GM23338 (cell line): ENCODE measurements at regions not wholly inside any gene's neighbourhood (a gene's known extent, or its start where the extent isn't known, plus 50 kb on each side); places are given as distances from the start of the nearest gene placed in this dataset.

Source experiments
- ATAC-seq: fragments of 200-7000 bp; cut with Tn5 transposase; 3 replicates; pipeline ENCODE4 v1.9.1; 2020
- DNase-seq: peaks from one replicate; pipeline ENCODE4 v3.0.0-alpha.2; 2015; ENCODE audit warnings: low spot score
- H2AFZ ChIP-seq: fragments of 200-600 bp; sonication (generic); 2 replicates; pipeline ENCODE4 v1.8.0; 2016; ENCODE audit warnings: antibody characterized with exemption, mild to moderate bottlenecking, moderate library complexity
- H3F3A ChIP-seq: fragments of 200-600 bp; sonication (generic); replicated peaks from 2 replicates; pipeline ENCODE4 v1.8.0; 2017; ENCODE audit warnings: antibody characterized with exemption, mixed run types, low read depth
- H3K27ac ChIP-seq: fragments of 200-600 bp; sonication (generic); 2 replicates; pipeline ENCODE4 v1.6.1; 2016; ENCODE audit warnings: low read depth
- H3K27me3 ChIP-seq: fragments of 200-600 bp; sonication (generic); 2 replicates; pipeline ENCODE4 v1.8.0; 2016; ENCODE audit warnings: mild to moderate bottlenecking, mixed run types, moderate library complexity; ENCODE audit not compliant: insufficient read depth
- H3K36me3 ChIP-seq: fragments of 200-600 bp; sonication (generic); 2 replicates; pipeline ENCODE4 v1.8.0; 2016; ENCODE audit warnings: mild to moderate bottlenecking; ENCODE audit not compliant: insufficient read depth
- H3K4me1 ChIP-seq: fragments of 200-600 bp; sonication (generic); 2 replicates; pipeline ENCODE4 v1.8.0; 2016; ENCODE audit warnings: mild to moderate bottlenecking, moderate library complexity; ENCODE audit not compliant: insufficient read depth
- H3K4me2 ChIP-seq: fragments of 200-600 bp; sonication (generic); 2 replicates; pipeline ENCODE4 v1.7.1; 2017; ENCODE audit warnings: mixed run types
- H3K4me3 ChIP-seq: fragments of 200-600 bp; sonication (generic); 2 replicates; pipeline ENCODE4 v1.6.1; 2016; ENCODE audit warnings: mixed run types
- H3K79me2 ChIP-seq: fragments of 200-600 bp; sonication (generic); replicated peaks from 2 replicates; pipeline ENCODE4 v1.8.0; 2017; ENCODE audit warnings: mild to moderate bottlenecking; ENCODE audit not compliant: insufficient read depth
- H3K9me2 ChIP-seq: fragments of 200-600 bp; sonication (generic); 2 replicates; pipeline ENCODE4 v1.8.0; 2017; ENCODE audit not compliant: insufficient read depth
- H4K20me1 ChIP-seq: fragments of 200-600 bp; sonication (generic); replicated peaks from 2 replicates; pipeline ENCODE4 v1.8.0; 2017; ENCODE audit warnings: mild to moderate bottlenecking; ENCODE audit not compliant: insufficient read depth
- H3K27ac Mint-ChIP-seq: 2 replicates; pipeline ENCODE4 v1.8.0; 2020; ENCODE audit warnings: inconsistent platforms, mild to moderate bottlenecking, moderate library complexity, mixed read lengths
- H3K27me3 Mint-ChIP-seq: 3 replicates; pipeline ENCODE4 v1.8.0; 2022; ENCODE audit warnings: low read depth, mild to moderate bottlenecking, moderate library complexity, mixed read lengths, inconsistent platforms; ENCODE audit not compliant: insufficient read depth, poor library complexity
- H3K36me3 Mint-ChIP-seq: 3 replicates; pipeline ENCODE4 v1.8.0; 2021; ENCODE audit warnings: low read depth, mild to moderate bottlenecking, inconsistent platforms, moderate library complexity, mixed read lengths
- H3K4me1 Mint-ChIP-seq: 3 replicates; pipeline ENCODE4 v1.8.0; 2020; ENCODE audit warnings: mild to moderate bottlenecking, inconsistent platforms, mixed read lengths
- H3K4me3 Mint-ChIP-seq: 3 replicates; pipeline ENCODE4 v1.8.0; 2021; ENCODE audit warnings: moderate library complexity, mild to moderate bottlenecking, inconsistent platforms, mixed read lengths
- H3K9me3 Mint-ChIP-seq: 3 replicates; pipeline ENCODE4 v1.8.0; 2020; ENCODE audit warnings: moderate library complexity, mild to moderate bottlenecking, inconsistent platforms, mixed read lengths
- CREB1 ChIP-seq: fragments of 250-450 bp; sonication (Bioruptor Pico); IDR thresholded peaks from 2 replicates; pipeline ENCODE4 v1.5.0; 2020; ENCODE audit warnings: low read depth, mild to moderate bottlenecking, moderate library complexity
- EZH2 ChIP-seq: fragments of 200-600 bp; sonication (generic); IDR thresholded peaks from one replicate; pipeline ENCODE4 v1.8.0; 2017; ENCODE audit warnings: antibody characterized with exemption, mild to moderate bottlenecking, low read depth; ENCODE audit not compliant: unreplicated experiment
- EZH2phosphoT487 ChIP-seq: fragments of 200-600 bp; sonication (generic); IDR thresholded peaks from one replicate; pipeline ENCODE4 v1.8.1; 2018; ENCODE audit warnings: antibody characterized with exemption; ENCODE audit not compliant: unreplicated experiment
- JUNB ChIP-seq: IDR thresholded peaks from one replicate; pipeline ENCODE4 v1.6.1; 2016; ENCODE audit warnings: antibody characterized with exemption; ENCODE audit not compliant: unreplicated experiment
- NANOG ChIP-seq: IDR thresholded peaks from 2 replicates; pipeline ENCODE4 v1.6.1; 2016; ENCODE audit warnings: antibody characterized with exemption, borderline replicate concordance
- POLR2AphosphoS5 ChIP-seq: IDR thresholded peaks from 2 replicates; pipeline ENCODE4 v1.6.1; 2016; ENCODE audit warnings: antibody characterized with exemption, low read depth
- STAT1 ChIP-seq: IDR thresholded peaks from one replicate; pipeline ENCODE4 v1.6.1; 2016; ENCODE audit warnings: antibody characterized with exemption; ENCODE audit not compliant: unreplicated experiment
- ZNF114 ChIP-seq: fragments of 250-450 bp; sonication (Bioruptor Pico); IDR thresholded peaks from 2 replicates; pipeline ENCODE4 v1.5.0; 2020; ENCODE audit warnings: mild to moderate bottlenecking, moderate library complexity
- ZNF331 ChIP-seq: fragments of 250-450 bp; sonication (Bioruptor Pico); IDR thresholded peaks from 2 replicates; pipeline ENCODE4 v1.5.0; 2020; ENCODE audit warnings: low read depth, mild to moderate bottlenecking, moderate library complexity
- TF ChIP-seq, protein P1 (sequence below), 2 experiments: fragments of 200-600 bp in 1 of 2; sonication (generic) in 1 of 2; conservative IDR thresholded peaks; 2 replicates each; pipeline versions ENCODE4 v1.5.1 to v1.6.1; 2016 to 2017; ENCODE audit warnings: antibody characterized with exemption in 2 of 2, low read depth in 2 of 2, mild to moderate bottlenecking in 2 of 2, moderate library complexity in 1 of 2
- TF ChIP-seq, protein P2 (sequence below): IDR thresholded peaks from 2 replicates; pipeline ENCODE4 v1.6.1; 2016; ENCODE audit warnings: antibody characterized with exemption
- TF ChIP-seq, protein P3 (sequence below): fragments of 250-450 bp; sonication (Bioruptor Pico); IDR thresholded peaks from 2 replicates; pipeline ENCODE4 v1.5.0; 2020; ENCODE audit warnings: mild to moderate bottlenecking, moderate library complexity
- TF ChIP-seq, protein P4 (sequence below): IDR thresholded peaks from one replicate; pipeline ENCODE4 v1.6.1; 2018; ENCODE audit warnings: antibody characterized with exemption; ENCODE audit not compliant: unreplicated experiment

DNA sequence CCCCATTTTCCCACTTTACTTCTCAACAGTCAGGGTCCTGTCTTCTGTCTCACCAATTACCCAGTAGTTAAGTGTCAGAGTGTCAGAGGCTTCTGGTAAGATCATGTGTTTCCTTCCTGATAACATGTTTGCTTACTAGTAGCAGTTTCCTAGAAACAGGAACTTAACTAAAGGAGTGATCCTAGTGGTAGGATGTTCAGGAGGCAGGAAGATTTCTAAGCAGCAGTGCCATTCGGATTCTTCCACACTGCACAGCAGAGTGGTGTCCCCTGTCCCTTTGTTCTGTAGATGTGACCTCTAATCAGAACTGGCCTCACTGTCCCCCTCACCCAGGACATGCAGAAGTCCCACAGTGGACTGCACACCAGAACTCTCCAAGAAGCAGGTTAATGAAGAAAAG is 221.8 kb upstream of the OSR1 start:
- Histone ChIP-seq H3K4me3 (no peak overlapping the region), H3K27me3 (no peaks in the 10 kb centered on the region), H3F3A (no peaks in the 10 kb centered on the region), H3K36me3 (no peaks in the 10 kb centered on the region), H3K79me2 (no peaks in the 10 kb centered on the region), H2AFZ (no peak overlapping the region), H3K4me1 (no peaks in the 10 kb centered on the region), H3K4me2 (no peak overlapping the region), H3K27ac (no peak overlapping the region), H3K9me2 (no peaks in the 10 kb centered on the region), H4K20me1 (no peaks in the 10 kb centered on the region)
- H3K4me3 Mint-ChIP-seq = no peak overlapping the region
- DNase-seq = no peak
- H3K4me1 Mint-ChIP-seq = no peaks in the 10 kb centered on the region
- ATAC-seq = no peak
- H3K27ac Mint-ChIP-seq = no peak overlapping the region
- H3K27me3 Mint-ChIP-seq = peaks cover 4% of the 10 kb centered on the region
- no peaks in the 10 kb centered on the region for H3K36me3 Mint-ChIP-seq
- TF ChIP-seq ZNF114 (CRISPR knock-in tag) (no peak), JUNB (no peak), EZH2phosphoT487 (no peak), EZH2 (no peak), STAT1 (no peak), NANOG (no peak), POLR2AphosphoS5 (no peak), CREB1 (no peak), ZNF331 (no peak)
- TF ChIP-seq, protein P1, sequence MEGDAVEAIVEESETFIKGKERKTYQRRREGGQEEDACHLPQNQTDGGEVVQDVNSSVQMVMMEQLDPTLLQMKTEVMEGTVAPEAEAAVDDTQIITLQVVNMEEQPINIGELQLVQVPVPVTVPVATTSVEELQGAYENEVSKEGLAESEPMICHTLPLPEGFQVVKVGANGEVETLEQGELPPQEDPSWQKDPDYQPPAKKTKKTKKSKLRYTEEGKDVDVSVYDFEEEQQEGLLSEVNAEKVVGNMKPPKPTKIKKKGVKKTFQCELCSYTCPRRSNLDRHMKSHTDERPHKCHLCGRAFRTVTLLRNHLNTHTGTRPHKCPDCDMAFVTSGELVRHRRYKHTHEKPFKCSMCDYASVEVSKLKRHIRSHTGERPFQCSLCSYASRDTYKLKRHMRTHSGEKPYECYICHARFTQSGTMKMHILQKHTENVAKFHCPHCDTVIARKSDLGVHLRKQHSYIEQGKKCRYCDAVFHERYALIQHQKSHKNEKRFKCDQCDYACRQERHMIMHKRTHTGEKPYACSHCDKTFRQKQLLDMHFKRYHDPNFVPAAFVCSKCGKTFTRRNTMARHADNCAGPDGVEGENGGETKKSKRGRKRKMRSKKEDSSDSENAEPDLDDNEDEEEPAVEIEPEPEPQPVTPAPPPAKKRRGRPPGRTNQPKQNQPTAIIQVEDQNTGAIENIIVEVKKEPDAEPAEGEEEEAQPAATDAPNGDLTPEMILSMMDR (conservative IDR thresholded peaks at IDR 0.05; ENCODE audit: low read depth in 2 of 2) = no peak
- TF ChIP-seq, protein P2, sequence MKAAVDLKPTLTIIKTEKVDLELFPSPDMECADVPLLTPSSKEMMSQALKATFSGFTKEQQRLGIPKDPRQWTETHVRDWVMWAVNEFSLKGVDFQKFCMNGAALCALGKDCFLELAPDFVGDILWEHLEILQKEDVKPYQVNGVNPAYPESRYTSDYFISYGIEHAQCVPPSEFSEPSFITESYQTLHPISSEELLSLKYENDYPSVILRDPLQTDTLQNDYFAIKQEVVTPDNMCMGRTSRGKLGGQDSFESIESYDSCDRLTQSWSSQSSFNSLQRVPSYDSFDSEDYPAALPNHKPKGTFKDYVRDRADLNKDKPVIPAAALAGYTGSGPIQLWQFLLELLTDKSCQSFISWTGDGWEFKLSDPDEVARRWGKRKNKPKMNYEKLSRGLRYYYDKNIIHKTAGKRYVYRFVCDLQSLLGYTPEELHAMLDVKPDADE = no peak
- TF ChIP-seq, protein P3, sequence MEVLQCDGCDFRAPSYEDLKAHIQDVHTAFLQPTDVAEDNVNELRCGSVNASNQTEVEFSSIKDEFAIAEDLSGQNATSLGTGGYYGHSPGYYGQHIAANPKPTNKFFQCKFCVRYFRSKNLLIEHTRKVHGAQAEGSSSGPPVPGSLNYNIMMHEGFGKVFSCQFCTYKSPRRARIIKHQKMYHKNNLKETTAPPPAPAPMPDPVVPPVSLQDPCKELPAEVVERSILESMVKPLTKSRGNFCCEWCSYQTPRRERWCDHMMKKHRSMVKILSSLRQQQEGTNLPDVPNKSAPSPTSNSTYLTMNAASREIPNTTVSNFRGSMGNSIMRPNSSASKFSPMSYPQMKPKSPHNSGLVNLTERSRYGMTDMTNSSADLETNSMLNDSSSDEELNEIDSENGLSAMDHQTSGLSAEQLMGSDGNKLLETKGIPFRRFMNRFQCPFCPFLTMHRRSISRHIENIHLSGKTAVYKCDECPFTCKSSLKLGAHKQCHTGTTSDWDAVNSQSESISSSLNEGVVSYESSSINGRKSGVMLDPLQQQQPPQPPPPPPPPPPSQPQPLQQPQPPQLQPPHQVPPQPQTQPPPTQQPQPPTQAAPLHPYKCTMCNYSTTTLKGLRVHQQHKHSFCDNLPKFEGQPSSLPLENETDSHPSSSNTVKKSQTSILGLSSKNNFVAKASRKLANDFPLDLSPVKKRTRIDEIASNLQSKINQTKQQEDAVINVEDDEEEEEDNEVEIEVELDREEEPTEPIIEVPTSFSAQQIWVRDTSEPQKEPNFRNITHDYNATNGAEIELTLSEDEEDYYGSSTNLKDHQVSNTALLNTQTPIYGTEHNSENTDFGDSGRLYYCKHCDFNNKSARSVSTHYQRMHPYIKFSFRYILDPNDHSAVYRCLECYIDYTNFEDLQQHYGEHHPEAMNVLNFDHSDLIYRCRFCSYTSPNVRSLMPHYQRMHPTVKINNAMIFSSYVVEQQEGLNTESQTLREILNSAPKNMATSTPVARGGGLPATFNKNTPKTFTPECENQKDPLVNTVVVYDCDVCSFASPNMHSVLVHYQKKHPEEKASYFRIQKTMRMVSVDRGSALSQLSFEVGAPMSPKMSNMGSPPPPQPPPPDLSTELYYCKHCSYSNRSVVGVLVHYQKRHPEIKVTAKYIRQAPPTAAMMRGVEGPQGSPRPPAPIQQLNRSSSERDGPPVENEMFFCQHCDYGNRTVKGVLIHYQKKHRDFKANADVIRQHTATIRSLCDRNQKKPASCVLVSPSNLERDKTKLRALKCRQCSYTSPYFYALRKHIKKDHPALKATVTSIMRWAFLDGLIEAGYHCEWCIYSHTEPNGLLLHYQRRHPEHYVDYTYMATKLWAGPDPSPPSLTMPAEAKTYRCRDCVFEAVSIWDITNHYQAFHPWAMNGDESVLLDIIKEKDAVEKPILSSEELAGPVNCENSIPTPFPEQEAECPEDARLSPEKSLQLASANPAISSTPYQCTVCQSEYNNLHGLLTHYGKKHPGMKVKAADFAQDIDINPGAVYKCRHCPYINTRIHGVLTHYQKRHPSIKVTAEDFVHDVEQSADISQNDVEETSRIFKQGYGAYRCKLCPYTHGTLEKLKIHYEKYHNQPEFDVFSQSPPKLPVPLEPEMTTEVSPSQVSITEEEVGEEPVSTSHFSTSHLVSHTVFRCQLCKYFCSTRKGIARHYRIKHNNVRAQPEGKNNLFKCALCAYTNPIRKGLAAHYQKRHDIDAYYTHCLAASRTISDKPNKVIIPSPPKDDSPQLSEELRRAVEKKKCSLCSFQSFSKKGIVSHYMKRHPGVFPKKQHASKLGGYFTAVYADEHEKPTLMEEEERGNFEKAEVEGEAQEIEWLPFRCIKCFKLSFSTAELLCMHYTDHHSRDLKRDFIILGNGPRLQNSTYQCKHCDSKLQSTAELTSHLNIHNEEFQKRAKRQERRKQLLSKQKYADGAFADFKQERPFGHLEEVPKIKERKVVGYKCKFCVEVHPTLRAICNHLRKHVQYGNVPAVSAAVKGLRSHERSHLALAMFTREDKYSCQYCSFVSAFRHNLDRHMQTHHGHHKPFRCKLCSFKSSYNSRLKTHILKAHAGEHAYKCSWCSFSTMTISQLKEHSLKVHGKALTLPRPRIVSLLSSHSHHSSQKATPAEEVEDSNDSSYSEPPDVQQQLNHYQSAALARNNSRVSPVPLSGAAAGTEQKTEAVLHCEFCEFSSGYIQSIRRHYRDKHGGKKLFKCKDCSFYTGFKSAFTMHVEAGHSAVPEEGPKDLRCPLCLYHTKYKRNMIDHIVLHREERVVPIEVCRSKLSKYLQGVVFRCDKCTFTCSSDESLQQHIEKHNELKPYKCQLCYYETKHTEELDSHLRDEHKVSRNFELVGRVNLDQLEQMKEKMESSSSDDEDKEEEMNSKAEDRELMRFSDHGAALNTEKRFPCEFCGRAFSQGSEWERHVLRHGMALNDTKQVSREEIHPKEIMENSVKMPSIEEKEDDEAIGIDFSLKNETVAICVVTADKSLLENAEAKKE (CRISPR knock-in tag) = no peak
- TF ChIP-seq, protein P4, sequence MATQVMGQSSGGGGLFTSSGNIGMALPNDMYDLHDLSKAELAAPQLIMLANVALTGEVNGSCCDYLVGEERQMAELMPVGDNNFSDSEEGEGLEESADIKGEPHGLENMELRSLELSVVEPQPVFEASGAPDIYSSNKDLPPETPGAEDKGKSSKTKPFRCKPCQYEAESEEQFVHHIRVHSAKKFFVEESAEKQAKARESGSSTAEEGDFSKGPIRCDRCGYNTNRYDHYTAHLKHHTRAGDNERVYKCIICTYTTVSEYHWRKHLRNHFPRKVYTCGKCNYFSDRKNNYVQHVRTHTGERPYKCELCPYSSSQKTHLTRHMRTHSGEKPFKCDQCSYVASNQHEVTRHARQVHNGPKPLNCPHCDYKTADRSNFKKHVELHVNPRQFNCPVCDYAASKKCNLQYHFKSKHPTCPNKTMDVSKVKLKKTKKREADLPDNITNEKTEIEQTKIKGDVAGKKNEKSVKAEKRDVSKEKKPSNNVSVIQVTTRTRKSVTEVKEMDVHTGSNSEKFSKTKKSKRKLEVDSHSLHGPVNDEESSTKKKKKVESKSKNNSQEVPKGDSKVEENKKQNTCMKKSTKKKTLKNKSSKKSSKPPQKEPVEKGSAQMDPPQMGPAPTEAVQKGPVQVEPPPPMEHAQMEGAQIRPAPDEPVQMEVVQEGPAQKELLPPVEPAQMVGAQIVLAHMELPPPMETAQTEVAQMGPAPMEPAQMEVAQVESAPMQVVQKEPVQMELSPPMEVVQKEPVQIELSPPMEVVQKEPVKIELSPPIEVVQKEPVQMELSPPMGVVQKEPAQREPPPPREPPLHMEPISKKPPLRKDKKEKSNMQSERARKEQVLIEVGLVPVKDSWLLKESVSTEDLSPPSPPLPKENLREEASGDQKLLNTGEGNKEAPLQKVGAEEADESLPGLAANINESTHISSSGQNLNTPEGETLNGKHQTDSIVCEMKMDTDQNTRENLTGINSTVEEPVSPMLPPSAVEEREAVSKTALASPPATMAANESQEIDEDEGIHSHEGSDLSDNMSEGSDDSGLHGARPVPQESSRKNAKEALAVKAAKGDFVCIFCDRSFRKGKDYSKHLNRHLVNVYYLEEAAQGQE = no peak
- H3K9me3 Mint-ChIP-seq = no peaks in the 10 kb centered on the region
